ENCODE measurements at regions not wholly inside any gene's neighbourhood (a gene's known extent, or its start where the extent isn't known, plus 50 kb on each side); places are given as distances from the start of the nearest gene placed in this dataset.
"Not testable (repeated sequence)": the region's sequence is repeated elsewhere in the genome, so short reads cannot be mapped to it uniquely, and the experiment has no call there.

- H3K79me1 ChIP-seq (ENCODE audit: low read length); H3K9ac ChIP-seq (ENCODE audit: low read length); DNase-seq; H3K4ac ChIP-seq (ENCODE audit: low read depth, low read length); H2AK5ac ChIP-seq (ENCODE audit: low read length); H4K12ac ChIP-seq (ENCODE audit: low read depth, low read length); H3K36me3 ChIP-seq (ENCODE audit: control insufficient read depth in 1 of 2, insufficient read depth in 2 of 2, low read length in 2 of 2); H3K4me3 ChIP-seq (ENCODE audit: low read depth, low read length); H3K14ac ChIP-seq (ENCODE audit: low read length); H4K8ac ChIP-seq (ENCODE audit: low read depth, low read length); H2BK120ac ChIP-seq (ENCODE audit: insufficient read depth, low read length, poor library complexity); H3K23ac ChIP-seq (ENCODE audit: low read length); H4K91ac ChIP-seq (ENCODE audit: low read depth, low read length); H2BK12ac ChIP-seq (ENCODE audit: low read length); H2BK5ac ChIP-seq (ENCODE audit: low read depth, low read length, poor library complexity); H3K27ac ChIP-seq (ENCODE audit: low read depth, low read length); H3K9me3 ChIP-seq (ENCODE audit: insufficient read depth, low read depth, low read length); H3K4me2 ChIP-seq (ENCODE audit: low read length); H3K18ac ChIP-seq (ENCODE audit: low read length); H3K27me3 ChIP-seq (ENCODE audit: insufficient read depth, low read length); H2AFZ ChIP-seq (ENCODE audit: insufficient read depth, low read length, poor library complexity); H3K79me2 ChIP-seq (ENCODE audit: control insufficient read depth, insufficient read depth, low read length, poor library complexity): not testable (repeated sequence)
- H3K4me1 ChIP-seq (ENCODE audit: control insufficient read depth in 1 of 2, insufficient read depth in 2 of 2, low read length in 2 of 2) = peaks cover 6 to 10% of the 10 kb centered on the region in 2 experiments
- whole genome bisulfite sequencing (ENCODE audit: extremely low coverage, insufficient coverage, insufficient read length) = no CpG with 5 or more reads among the region's 6 CpGs
Observed at GRCh38 chr1:67902546-67903223, 69.4 kb upstream of the GNG12 start.

- H3K27ac ChIP-seq (ENCODE audit: low read depth, low read length) = no peak overlapping the region
Observed at GRCh38 chr1:67898033-67898726, 64.9 kb upstream of the GNG12 start.

GRCh38 chr1:67897270-67897949, 64.1 kb upstream of the GNG12 start:
- Histone ChIP-seq H3K23ac (ENCODE audit: low read length) (no peak overlapping the region), H3K4me2 (ENCODE audit: low read length) (no peak overlapping the region), H3K36me3 (ENCODE audit: control insufficient read depth in 1 of 2, insufficient read depth in 2 of 2, low read length in 2 of 2) (no peaks in the 10 kb centered on the region), H2BK12ac (ENCODE audit: low read length) (no peak overlapping the region), H3K14ac (ENCODE audit: low read length) (no peak overlapping the region), H4K12ac (ENCODE audit: low read depth, low read length) (no peak overlapping the region), H3K9me3 (ENCODE audit: insufficient read depth, low read depth, low read length) (no peaks in the 10 kb centered on the region), H2BK120ac (ENCODE audit: insufficient read depth, low read length, poor library complexity) (no peak overlapping the region), H3K18ac (ENCODE audit: low read length) (no peak overlapping the region), H4K8ac (ENCODE audit: low read depth, low read length) (no peak overlapping the region), H3K27ac (ENCODE audit: low read depth, low read length) (no peak overlapping the region), H3K27me3 (ENCODE audit: insufficient read depth, low read length) (no peaks in the 10 kb centered on the region), H3K4me1 (ENCODE audit: control insufficient read depth in 1 of 2, insufficient read depth in 2 of 2, low read length in 2 of 2) (peaks cover 2 to 5% of the 10 kb centered on the region in 2 experiments), H3K79me2 (ENCODE audit: control insufficient read depth, insufficient read depth, low read length, poor library complexity) (no peaks in the 10 kb centered on the region), H2AFZ (ENCODE audit: insufficient read depth, low read length, poor library complexity) (no peak overlapping the region), H3K4me3 (ENCODE audit: low read depth, low read length) (no peak overlapping the region), H3K9ac (ENCODE audit: low read length) (no peak overlapping the region), H4K91ac (ENCODE audit: low read depth, low read length) (no peak overlapping the region), H2BK5ac (ENCODE audit: low read depth, low read length, poor library complexity) (no peak overlapping the region), H2AK5ac (ENCODE audit: low read length) (no peak overlapping the region), H3K79me1 (ENCODE audit: low read length) (no peaks in the 10 kb centered on the region), H3K4ac (ENCODE audit: low read depth, low read length) (no peak overlapping the region)
- no CpG with 5 or more reads among the region's 9 CpGs for WGBS (ENCODE audit: extremely low coverage, insufficient coverage, insufficient read length)
- no peak for DNase-seq

More at GRCh38 chr1:67898033-67898726, 64.9 kb upstream of the GNG12 start:
- H2AK5ac ChIP-seq (ENCODE audit: low read length) = no peak overlapping the region
- H2BK120ac ChIP-seq (ENCODE audit: insufficient read depth, low read length, poor library complexity) = no peak overlapping the region
- H3K14ac ChIP-seq (ENCODE audit: low read length) = no peak overlapping the region
- no peak overlapping the region for H3K23ac ChIP-seq (ENCODE audit: low read length)
- H4K12ac ChIP-seq (ENCODE audit: low read depth, low read length) = no peak overlapping the region
- H3K36me3 ChIP-seq (ENCODE audit: control insufficient read depth in 1 of 2, insufficient read depth in 2 of 2, low read length in 2 of 2) = no peaks in the 10 kb centered on the region
- H3K4me2 ChIP-seq (ENCODE audit: low read length) = no peak overlapping the region
- H2BK12ac ChIP-seq (ENCODE audit: low read length) = no peak overlapping the region
- no peaks in the 10 kb centered on the region for H3K79me2 ChIP-seq (ENCODE audit: control insufficient read depth, insufficient read depth, low read length, poor library complexity)
- H2BK5ac ChIP-seq (ENCODE audit: low read depth, low read length, poor library complexity) = no peak overlapping the region
- no CpG with 5 or more reads among the region's 4 CpGs for WGBS (ENCODE audit: extremely low coverage, insufficient coverage, insufficient read length)
- H3K4ac ChIP-seq (ENCODE audit: low read depth, low read length) = no peak overlapping the region
- no peak overlapping the region for H4K91ac ChIP-seq (ENCODE audit: low read depth, low read length)
- H3K79me1 ChIP-seq (ENCODE audit: low read length) = no peaks in the 10 kb centered on the region
- H3K9ac ChIP-seq (ENCODE audit: low read length) = no peak overlapping the region
- H2AFZ ChIP-seq (ENCODE audit: insufficient read depth, low read length, poor library complexity) = no peak overlapping the region
- H3K27me3 ChIP-seq (ENCODE audit: insufficient read depth, low read length) = no peaks in the 10 kb centered on the region
- peaks cover 2 to 5% of the 10 kb centered on the region in 2 experiments for H3K4me1 ChIP-seq (ENCODE audit: control insufficient read depth in 1 of 2, insufficient read depth in 2 of 2, low read length in 2 of 2)
- no peaks in the 10 kb centered on the region for H3K9me3 ChIP-seq (ENCODE audit: insufficient read depth, low read depth, low read length)
- H4K8ac ChIP-seq (ENCODE audit: low read depth, low read length) = no peak overlapping the region
- no peak overlapping the region for H3K18ac ChIP-seq (ENCODE audit: low read length)
- no peak overlapping the region for H3K4me3 ChIP-seq (ENCODE audit: low read depth, low read length)
- peak; percentile 15 to 37 for DNase-seq

GRCh38 chr1:67896826-67897225, 63.6 kb upstream of the GNG12 start:
- no peaks in the 10 kb centered on the region for H3K9me3 ChIP-seq (ENCODE audit: insufficient read depth, low read depth, low read length)
- no peak overlapping the region for H3K23ac ChIP-seq (ENCODE audit: low read length)
- no peak for DNase-seq
- H3K4me1 ChIP-seq (ENCODE audit: control insufficient read depth in 1 of 2, insufficient read depth in 2 of 2, low read length in 2 of 2) = peaks cover 2 to 5% of the 10 kb centered on the region in 2 experiments
- no CpG with 5 or more reads among the region's 6 CpGs for WGBS (ENCODE audit: extremely low coverage, insufficient coverage, insufficient read length)
- H3K4ac ChIP-seq (ENCODE audit: low read depth, low read length) = no peak overlapping the region
- H4K91ac ChIP-seq (ENCODE audit: low read depth, low read length) = no peak overlapping the region
- H3K79me1 ChIP-seq (ENCODE audit: low read length) = no peaks in the 10 kb centered on the region
- H3K9ac ChIP-seq (ENCODE audit: low read length) = no peak overlapping the region
- H3K27me3 ChIP-seq (ENCODE audit: insufficient read depth, low read length) = no peaks in the 10 kb centered on the region
- H2BK5ac ChIP-seq (ENCODE audit: low read depth, low read length, poor library complexity) = no peak overlapping the region
- H3K4me2 ChIP-seq (ENCODE audit: low read length) = no peak overlapping the region
- H2BK120ac ChIP-seq (ENCODE audit: insufficient read depth, low read length, poor library complexity) = no peak overlapping the region
- no peak overlapping the region for H2AFZ ChIP-seq (ENCODE audit: insufficient read depth, low read length, poor library complexity)
- no peak overlapping the region for H2AK5ac ChIP-seq (ENCODE audit: low read length)
- H3K18ac ChIP-seq (ENCODE audit: low read length) = no peak overlapping the region
- no peak overlapping the region for H3K27ac ChIP-seq (ENCODE audit: low read depth, low read length)
- no peak overlapping the region for H4K8ac ChIP-seq (ENCODE audit: low read depth, low read length)
- H3K36me3 ChIP-seq (ENCODE audit: control insufficient read depth in 1 of 2, insufficient read depth in 2 of 2, low read length in 2 of 2) = no peaks in the 10 kb centered on the region
- no peak overlapping the region for H4K12ac ChIP-seq (ENCODE audit: low read depth, low read length)
- H3K14ac ChIP-seq (ENCODE audit: low read length) = no peak overlapping the region
- no peak overlapping the region for H2BK12ac ChIP-seq (ENCODE audit: low read length)
- no peaks in the 10 kb centered on the region for H3K79me2 ChIP-seq (ENCODE audit: control insufficient read depth, insufficient read depth, low read length, poor library complexity)
- H3K4me3 ChIP-seq (ENCODE audit: low read depth, low read length) = no peak overlapping the region
